ENCODE measurements at regions not wholly inside any gene's neighbourhood (a gene's known extent, or its start where the extent isn't known, plus 50 kb on each side); places are given as distances from the start of the nearest gene placed in this dataset.

GRCh38 chr6:77038807-77039206 is 424.5 kb downstream of the HTR1B start:
- Mint-ChIP-seq H3K4me3 (ENCODE audit: unreplicated experiment) (no peak overlapping the region), H3K27me3 (ENCODE audit: insufficient read depth, unreplicated experiment) (no peaks in the 10 kb centered on the region), H3K36me3 (ENCODE audit: insufficient read depth, unreplicated experiment) (no peaks in the 10 kb centered on the region), H3K9me3 (ENCODE audit: unreplicated experiment) (peaks cover 9% of the 10 kb centered on the region), H3K27ac (ENCODE audit: unreplicated experiment) (no peak overlapping the region), H3K4me1 (ENCODE audit: low read depth, unreplicated experiment) (no peaks in the 10 kb centered on the region)
- POLR2A ChIA-PET, result no interaction called here
- intact Hi-C loops (cut with micrococcal nuclease; ENCODE audit: unreplicated experiment), result no loop called here
- no peak for DNase-seq
- H3K27me3 ChIP-seq (replicated peaks; ENCODE audit: control insufficient read depth, insufficient read depth, low read length), result no peaks in the 10 kb centered on the region
- H3K9me3 ChIP-seq, result no peaks in the 10 kb centered on the region
- no peak for TF ChIP-seq CTCF (IDR thresholded peaks at IDR 0.05; ENCODE audit: insufficient read depth in 1 of 2, low read depth in 1 of 2, low read length in 1 of 2, severe bottlenecking in 1 of 2, unreplicated experiment in 1 of 2)
- H3K4me3 ChIP-seq (ENCODE audit: low read depth, low read length), result no peak overlapping the region
- BruUV-seq (replicated peaks), result no TSS peak
- CTCF ChIA-PET, result no interaction called here
- no peaks in the 10 kb centered on the region for H3K36me3 ChIP-seq (ENCODE audit: control insufficient read depth, insufficient read depth, low read length)
- no peaks in the 10 kb centered on the region for H3K4me1 ChIP-seq

GRCh38 chr6:77037439-77037838 is 425.9 kb downstream of the HTR1B start:
- no peak overlapping the region for H3K27ac Mint-ChIP-seq (ENCODE audit: unreplicated experiment)

GRCh38 chr6:77036400-77036799 is 426.9 kb downstream of the HTR1B start:
- no peaks in the 10 kb centered on the region for H3K27me3 Mint-ChIP-seq (ENCODE audit: insufficient read depth, unreplicated experiment)
- CTCF ChIA-PET, result no interaction called here
- Histone ChIP-seq H3K36me3 (ENCODE audit: control insufficient read depth, insufficient read depth, low read length) (no peaks in the 10 kb centered on the region), H3K9me3 (no peaks in the 10 kb centered on the region), H3K27me3 (replicated peaks; ENCODE audit: control insufficient read depth, insufficient read depth, low read length) (no peaks in the 10 kb centered on the region), H3K4me3 (ENCODE audit: low read depth, low read length) (no peak overlapping the region), H3K4me1 (no peaks in the 10 kb centered on the region)
- H3K27ac Mint-ChIP-seq (ENCODE audit: unreplicated experiment), result no peak overlapping the region
- no peaks in the 10 kb centered on the region for H3K36me3 Mint-ChIP-seq (ENCODE audit: insufficient read depth, unreplicated experiment)
- H3K4me1 Mint-ChIP-seq (ENCODE audit: low read depth, unreplicated experiment), result no peaks in the 10 kb centered on the region
- POLR2A ChIA-PET, result no interaction called here
- intact Hi-C loops (cut with micrococcal nuclease; ENCODE audit: unreplicated experiment), result no loop called here
- no peak for TF ChIP-seq CTCF (IDR thresholded peaks at IDR 0.05; ENCODE audit: insufficient read depth in 1 of 2, low read depth in 1 of 2, low read length in 1 of 2, severe bottlenecking in 1 of 2, unreplicated experiment in 1 of 2)
- no peak for DNase-seq
- peaks cover 9% of the 10 kb centered on the region for H3K9me3 Mint-ChIP-seq (ENCODE audit: unreplicated experiment)
- H3K4me3 Mint-ChIP-seq (ENCODE audit: unreplicated experiment), result no peak overlapping the region
- BruUV-seq (replicated peaks), result no TSS peak

More at GRCh38 chr6:77037439-77037838, 425.9 kb downstream of the HTR1B start:
- BruUV-seq (replicated peaks), result no TSS peak
- DNase-seq, result no peak
- Mint-ChIP-seq H3K4me3 (ENCODE audit: unreplicated experiment) (no peak overlapping the region), H3K9me3 (ENCODE audit: unreplicated experiment) (peaks cover 9% of the 10 kb centered on the region), H3K4me1 (ENCODE audit: low read depth, unreplicated experiment) (no peaks in the 10 kb centered on the region), H3K36me3 (ENCODE audit: insufficient read depth, unreplicated experiment) (no peaks in the 10 kb centered on the region), H3K27me3 (ENCODE audit: insufficient read depth, unreplicated experiment) (no peaks in the 10 kb centered on the region)
- POLR2A ChIA-PET, result no interaction called here
- Histone ChIP-seq H3K4me3 (ENCODE audit: low read depth, low read length) (no peak overlapping the region), H3K36me3 (ENCODE audit: control insufficient read depth, insufficient read depth, low read length) (no peaks in the 10 kb centered on the region), H3K9me3 (no peaks in the 10 kb centered on the region), H3K4me1 (no peaks in the 10 kb centered on the region), H3K27me3 (replicated peaks; ENCODE audit: control insufficient read depth, insufficient read depth, low read length) (no peaks in the 10 kb centered on the region)
- CTCF ChIA-PET, result no interaction called here
- intact Hi-C loops (cut with micrococcal nuclease; ENCODE audit: unreplicated experiment), result no loop called here
- TF ChIP-seq CTCF (IDR thresholded peaks at IDR 0.05; ENCODE audit: insufficient read depth in 1 of 2, low read depth in 1 of 2, low read length in 1 of 2, severe bottlenecking in 1 of 2, unreplicated experiment in 1 of 2), result no peak
